SK-N-SH (cell line): ENCODE measurements at regions not wholly inside any gene's neighbourhood (a gene's known extent, or its start where the extent isn't known, plus 50 kb on each side); places are given as distances from the start of the nearest gene placed in this dataset.

Experiments used
- CTCF ChIA-PET: fragments of 300-600, 350-600 bp; formaldehyde crosslinking; extraction: SDS; loops from one replicate; lab custom pipeline; 2021; lab: Yijun Ruan, JAX
- POLR2A ChIA-PET: fragments of 350-600 bp; sonication (Branson Sonifier 250); formaldehyde crosslinking; extraction: SDS; loops from one replicate; lab custom pipeline; 2020; ENCODE audit warnings: antibody characterized with exemption, inconsistent platforms; lab: Yijun Ruan, JAX
- DNase-seq: peaks from one replicate; pipeline ENCODE4 v3.0.0; 2012
- H2AFZ ChIP-seq: fragments of 200-600 bp; sonication (generic); 2 replicates; pipeline ENCODE4 v1.8.1; 2016; ENCODE audit warnings: antibody characterized with exemption, mild to moderate bottlenecking, low read depth
- H3F3A ChIP-seq: fragments of 200-600 bp; sonication (generic); replicated peaks from 2 replicates; pipeline ENCODE3; 2016; ENCODE audit warnings: antibody characterized with exemption, mild to moderate bottlenecking; ENCODE audit not compliant: insufficient read depth
- H3K27ac ChIP-seq, 2 experiments: fragments of 200-500 bp in 1 of 2; fragments of 200-600 bp in 1 of 2; sonication (Bioruptor generic) in 1 of 2; sonication (generic), shearing (Covaris generic) in 1 of 2; 2 replicates each; pipeline versions ENCODE4 v1.5.1 to v1.6.1; 2014 to 2016; ENCODE audit warnings: low read depth in 2 of 2, inconsistent platforms in 1 of 2, low read length in 1 of 2, mild to moderate bottlenecking in 1 of 2, mixed read lengths in 1 of 2
- H3K27me3 ChIP-seq: fragments of 200-600 bp; sonication (generic), shearing (Covaris generic); 2 replicates; pipeline ENCODE4 v1.6.1; 2016; ENCODE audit warnings: mixed run types; ENCODE audit not compliant: insufficient read depth
- H3K36me3 ChIP-seq, 2 experiments: fragments of 200-500 bp in 1 of 2; fragments of 200-600 bp in 1 of 2; sonication (Bioruptor generic) in 1 of 2; sonication (generic) in 1 of 2; replicated peaks in 1 of 2; 2 replicates each; pipeline versions ENCODE3 to v1.5.1; 2014 to 2016; ENCODE audit warnings: low read length in 1 of 2, mild to moderate bottlenecking in 1 of 2; ENCODE audit not compliant: insufficient read depth in 2 of 2, control insufficient read depth in 1 of 2
- H3K4me1 ChIP-seq, 2 experiments: fragments of 200-500 bp in 1 of 2; fragments of 200-600 bp in 1 of 2; sonication (Bioruptor generic) in 1 of 2; sonication (generic), shearing (Covaris generic) in 1 of 2; 2 replicates each; pipeline versions ENCODE4 v1.5.1 to v1.6.1; 2014 to 2016; ENCODE audit warnings: low read depth in 1 of 2, low read length in 1 of 2, mixed run types in 1 of 2; ENCODE audit not compliant: insufficient read depth in 2 of 2, control insufficient read depth in 1 of 2
- H3K4me2 ChIP-seq: fragments of 200-600 bp; sonication (generic), shearing (Covaris generic); 2 replicates; pipeline ENCODE4 v1.6.1; 2017; ENCODE audit warnings: mixed run types
- H3K4me3 ChIP-seq, 2 experiments: fragments of 200-500 bp in 1 of 2; fragments of 200-600 bp in 1 of 2; sonication (Bioruptor generic) in 1 of 2; sonication (generic), shearing (Covaris generic) in 1 of 2; 2 replicates each; pipeline versions ENCODE4 v1.5.1 to v1.8.1; 2014 to 2016; ENCODE audit warnings: low read depth in 2 of 2, inconsistent platforms in 1 of 2, low read length in 1 of 2, mild to moderate bottlenecking in 1 of 2, mixed read lengths in 1 of 2, moderate library complexity in 1 of 2
- H3K79me2 ChIP-seq: fragments of 200-600 bp; sonication (generic); 2 replicates; pipeline ENCODE4 v1.8.1; 2017; ENCODE audit warnings: mild to moderate bottlenecking; ENCODE audit not compliant: insufficient read depth
- H3K9ac ChIP-seq: fragments of 200-600 bp; sonication (generic); 2 replicates; pipeline ENCODE4 v1.6.1; 2017; ENCODE audit warnings: mixed run types
- H3K9me2 ChIP-seq: fragments of 200-600 bp; sonication (generic); 2 replicates; pipeline ENCODE4 v1.6.1; 2017; ENCODE audit warnings: mixed run types
- H3K9me3 ChIP-seq: fragments of 200-600 bp; sonication (generic); 2 replicates; pipeline ENCODE4 v1.6.1; 2017; ENCODE audit warnings: mixed run types, mild to moderate bottlenecking, moderate library complexity
- H4K20me1 ChIP-seq: fragments of 200-600 bp; sonication (generic); 2 replicates; pipeline ENCODE4 v1.6.1; 2017; ENCODE audit warnings: mild to moderate bottlenecking, mixed run types; ENCODE audit not compliant: insufficient read depth
- EP300 ChIP-seq, 2 experiments: IDR thresholded peaks; 2 replicates each; pipeline versions ENCODE4 v1.4.0 to v1.6.1; 2012; ENCODE audit warnings: borderline replicate concordance in 1 of 2, low read depth in 1 of 2, low read length in 1 of 2
- GABPA ChIP-seq: IDR thresholded peaks from 2 replicates; pipeline ENCODE4 v1.4.0; 2012; ENCODE audit warnings: low read depth, mild to moderate bottlenecking
- MXI1 ChIP-seq: IDR thresholded peaks from 2 replicates; pipeline ENCODE4 v1.6.1; 2012; ENCODE audit warnings: mild to moderate bottlenecking, low read depth, low read length, improper control_type of control experiment
- NFIC ChIP-seq: IDR thresholded peaks from 2 replicates; pipeline ENCODE4 v1.4.0; 2012; ENCODE audit warnings: borderline replicate concordance
- RCOR1 ChIP-seq: fragments of 150-350 bp; IDR thresholded peaks from 2 replicates; pipeline ENCODE4 v1.6.1; 2017; ENCODE audit warnings: antibody characterized with exemption, low read length
- RFX5 ChIP-seq: IDR thresholded peaks from 2 replicates; pipeline ENCODE4 v1.6.1; 2012; ENCODE audit warnings: mild to moderate bottlenecking, improper control_type of control experiment, low read length
- WGBS: methylation state at CpG from one replicate; pipeline ENCODE4 v1.1.6; 2017; ENCODE audit warnings: low lambda C conversion rate; 5-methylcytosine and 5-hydroxymethylcytosine counted together
- TF ChIP-seq, protein P1 (sequence below): fragments of 200-600 bp; sonication (generic); IDR thresholded peaks from 2 replicates; pipeline ENCODE4 v1.6.1; 2017; ENCODE audit warnings: antibody characterized with exemption, mild to moderate bottlenecking, moderate library complexity
- TF ChIP-seq, protein P2 (sequence below): fragments of 150-350 bp; IDR thresholded peaks from 2 replicates; pipeline ENCODE4 v1.6.1; 2016; ENCODE audit warnings: mild to moderate bottlenecking, low read depth, low read length

DNA sequence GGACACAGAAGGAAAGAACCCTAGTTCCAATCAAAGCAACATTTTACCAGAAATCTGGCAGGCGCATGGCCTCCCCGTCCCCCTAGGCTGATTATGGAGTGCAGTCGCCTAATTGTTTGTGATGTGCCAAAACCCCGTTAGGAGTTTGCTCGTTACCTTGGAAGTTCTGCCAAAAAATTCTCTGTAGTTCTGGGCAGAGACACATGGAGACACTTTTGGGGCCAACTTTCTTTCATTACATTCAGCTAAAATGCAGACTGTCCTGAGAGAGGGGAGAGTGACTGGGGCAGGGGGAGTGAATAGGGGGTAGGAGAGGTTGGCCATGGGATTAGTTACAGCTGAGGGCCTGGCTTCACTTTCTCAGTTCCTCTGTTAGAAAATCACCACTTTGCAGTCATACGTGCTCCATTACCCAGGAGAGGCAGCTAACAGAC is 158.0 kb upstream of the NPVF start:
- H3K4me3 ChIP-seq = no peak overlapping the region
- H3K9me3 ChIP-seq = no peaks in the 10 kb centered on the region
- CTCF ChIA-PET = interaction anchor here (1.0 to 25.0 kb wide), 6 partner anchors 9 to 468 kb away, joined by 3 to 766 read pairs (median 5); no protein-coding TSS in a partner anchor
- WGBS = 56% methylated on average over 6 of the region's 6 CpGs
- peaks cover 0 to 17% of the 10 kb centered on the region in 2 experiments; a peak in 1 of 4 replicates for H3K4me1 ChIP-seq
- no peaks in the 10 kb centered on the region for H3K36me3 ChIP-seq
- no peak overlapping the region for H3K4me2 ChIP-seq
- H3K79me2 ChIP-seq = no peaks in the 10 kb centered on the region
- H3K9me2 ChIP-seq = no peaks in the 10 kb centered on the region
- H2AFZ ChIP-seq = no peak overlapping the region
- no peaks in the 10 kb centered on the region for H3F3A ChIP-seq
- no peak for DNase-seq
- no peak overlapping the region for H3K27ac ChIP-seq
- no peaks in the 10 kb centered on the region for H3K27me3 ChIP-seq
- POLR2A ChIA-PET = interaction anchor here (1.1 kb wide), 1 partner anchor 468 kb away, joined by 3 read pairs; no protein-coding TSS in a partner anchor
- TF ChIP-seq, protein P1, sequence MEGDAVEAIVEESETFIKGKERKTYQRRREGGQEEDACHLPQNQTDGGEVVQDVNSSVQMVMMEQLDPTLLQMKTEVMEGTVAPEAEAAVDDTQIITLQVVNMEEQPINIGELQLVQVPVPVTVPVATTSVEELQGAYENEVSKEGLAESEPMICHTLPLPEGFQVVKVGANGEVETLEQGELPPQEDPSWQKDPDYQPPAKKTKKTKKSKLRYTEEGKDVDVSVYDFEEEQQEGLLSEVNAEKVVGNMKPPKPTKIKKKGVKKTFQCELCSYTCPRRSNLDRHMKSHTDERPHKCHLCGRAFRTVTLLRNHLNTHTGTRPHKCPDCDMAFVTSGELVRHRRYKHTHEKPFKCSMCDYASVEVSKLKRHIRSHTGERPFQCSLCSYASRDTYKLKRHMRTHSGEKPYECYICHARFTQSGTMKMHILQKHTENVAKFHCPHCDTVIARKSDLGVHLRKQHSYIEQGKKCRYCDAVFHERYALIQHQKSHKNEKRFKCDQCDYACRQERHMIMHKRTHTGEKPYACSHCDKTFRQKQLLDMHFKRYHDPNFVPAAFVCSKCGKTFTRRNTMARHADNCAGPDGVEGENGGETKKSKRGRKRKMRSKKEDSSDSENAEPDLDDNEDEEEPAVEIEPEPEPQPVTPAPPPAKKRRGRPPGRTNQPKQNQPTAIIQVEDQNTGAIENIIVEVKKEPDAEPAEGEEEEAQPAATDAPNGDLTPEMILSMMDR = no peak
- TF ChIP-seq MXI1 (no peak), EP300 (IDR thresholded peaks at IDR 0.05; ENCODE audit: borderline replicate concordance in 1 of 2, low read depth in 1 of 2, low read length in 1 of 2) (no peak), GABPA (no peak)
- TF ChIP-seq, protein P2, sequence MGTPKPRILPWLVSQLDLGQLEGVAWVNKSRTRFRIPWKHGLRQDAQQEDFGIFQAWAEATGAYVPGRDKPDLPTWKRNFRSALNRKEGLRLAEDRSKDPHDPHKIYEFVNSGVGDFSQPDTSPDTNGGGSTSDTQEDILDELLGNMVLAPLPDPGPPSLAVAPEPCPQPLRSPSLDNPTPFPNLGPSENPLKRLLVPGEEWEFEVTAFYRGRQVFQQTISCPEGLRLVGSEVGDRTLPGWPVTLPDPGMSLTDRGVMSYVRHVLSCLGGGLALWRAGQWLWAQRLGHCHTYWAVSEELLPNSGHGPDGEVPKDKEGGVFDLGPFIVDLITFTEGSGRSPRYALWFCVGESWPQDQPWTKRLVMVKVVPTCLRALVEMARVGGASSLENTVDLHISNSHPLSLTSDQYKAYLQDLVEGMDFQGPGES = no peak
- H4K20me1 ChIP-seq = no peaks in the 10 kb centered on the region
- H3K9ac ChIP-seq = no peak overlapping the region

DNA sequence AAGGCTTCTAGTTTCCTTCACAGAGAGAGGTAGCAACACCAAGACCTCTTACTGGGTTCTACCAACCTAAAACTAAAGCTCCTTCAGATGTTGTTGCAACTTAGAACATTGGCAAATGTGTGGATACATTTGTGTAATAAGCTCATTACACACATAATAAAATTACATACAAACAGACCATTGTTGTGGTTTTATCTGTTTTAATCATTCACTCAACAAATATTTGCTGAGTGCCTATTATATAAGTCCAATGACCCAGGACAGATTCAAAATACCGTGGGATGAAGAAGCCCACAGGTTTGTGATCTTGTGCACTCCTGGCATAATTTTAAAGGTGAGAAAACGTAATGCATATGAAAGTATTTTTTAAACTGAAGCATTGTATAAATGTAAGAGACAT is 160.4 kb upstream of the NPVF start:
- no peak for DNase-seq
- ChIA-PET CTCF (interaction anchor here (0.5 to 25.0 kb wide), 31 partner anchors 8 to 1279 kb away, joined by 3 to 766 read pairs (median 5); no protein-coding TSS in a partner anchor), POLR2A (no interaction called here)
- no peaks in the 10 kb centered on the region for H3F3A ChIP-seq
- WGBS = 17% methylated on average over 2 of the region's 2 CpGs
- TF ChIP-seq RCOR1 (no peak), RFX5 (no peak), NFIC (no peak)
- no peak overlapping the region for H3K27ac ChIP-seq
- H4K20me1 ChIP-seq = no peaks in the 10 kb centered on the region
- no peak overlapping the region for H3K9ac ChIP-seq
- no peaks in the 10 kb centered on the region for H3K9me3 ChIP-seq
- H3K36me3 ChIP-seq = no peaks in the 10 kb centered on the region
- H2AFZ ChIP-seq = no peak overlapping the region
- H3K79me2 ChIP-seq = no peaks in the 10 kb centered on the region
- H3K4me1 ChIP-seq = peaks cover 0 to 20% of the 10 kb centered on the region in 2 experiments; a peak in 2 of 4 replicates
- H3K4me3 ChIP-seq = no peak overlapping the region
- H3K4me2 ChIP-seq = no peak overlapping the region
- no peaks in the 10 kb centered on the region for H3K27me3 ChIP-seq
- H3K9me2 ChIP-seq = no peaks in the 10 kb centered on the region
